WERI-Rb-1 (cell line): ENCODE measurements at regions not wholly inside any gene's neighbourhood (a gene's known extent, or its start where the extent isn't known, plus 50 kb on each side); places are given as distances from the start of the nearest gene placed in this dataset.

Source experiments
- DNase-seq: peaks from one replicate; pipeline ENCODE4 v3.0.0-alpha.2; 2020
- H3K27ac ChIP-seq: fragments of 250-450 bp; sonication (Bioruptor Pico); 2 replicates; pipeline ENCODE4 v1.5.1; 2020; ENCODE audit warnings: mild to moderate bottlenecking, moderate library complexity
- H3K27me3 ChIP-seq: fragments of 250-450 bp; sonication (Bioruptor Pico); 2 replicates; pipeline ENCODE4 v1.5.1; 2021; ENCODE audit warnings: mild to moderate bottlenecking, low read depth, moderate library complexity; ENCODE audit not compliant: insufficient read depth, severe bottlenecking
- H3K36me3 ChIP-seq: fragments of 250-450 bp; sonication (Bioruptor Pico); 2 replicates; pipeline ENCODE4 v1.5.1; 2020; ENCODE audit warnings: mild to moderate bottlenecking, moderate library complexity
- H3K4me3 ChIP-seq: 2 replicates; pipeline ENCODE4 v1.5.1; 2011; ENCODE audit warnings: low read depth, mild to moderate bottlenecking, control low read depth, low read length
- H3K9me3 ChIP-seq: fragments of 250-450 bp; sonication (Bioruptor Pico); 2 replicates; pipeline ENCODE4 v1.5.1; 2021; ENCODE audit warnings: mild to moderate bottlenecking, moderate library complexity; ENCODE audit not compliant: severe bottlenecking
- TF ChIP-seq, protein P1 (sequence below): IDR thresholded peaks from 2 replicates; pipeline ENCODE4 v1.5.1; 2011; ENCODE audit warnings: low read depth, mild to moderate bottlenecking, control low read depth, inconsistent platforms, low read length

DNA sequence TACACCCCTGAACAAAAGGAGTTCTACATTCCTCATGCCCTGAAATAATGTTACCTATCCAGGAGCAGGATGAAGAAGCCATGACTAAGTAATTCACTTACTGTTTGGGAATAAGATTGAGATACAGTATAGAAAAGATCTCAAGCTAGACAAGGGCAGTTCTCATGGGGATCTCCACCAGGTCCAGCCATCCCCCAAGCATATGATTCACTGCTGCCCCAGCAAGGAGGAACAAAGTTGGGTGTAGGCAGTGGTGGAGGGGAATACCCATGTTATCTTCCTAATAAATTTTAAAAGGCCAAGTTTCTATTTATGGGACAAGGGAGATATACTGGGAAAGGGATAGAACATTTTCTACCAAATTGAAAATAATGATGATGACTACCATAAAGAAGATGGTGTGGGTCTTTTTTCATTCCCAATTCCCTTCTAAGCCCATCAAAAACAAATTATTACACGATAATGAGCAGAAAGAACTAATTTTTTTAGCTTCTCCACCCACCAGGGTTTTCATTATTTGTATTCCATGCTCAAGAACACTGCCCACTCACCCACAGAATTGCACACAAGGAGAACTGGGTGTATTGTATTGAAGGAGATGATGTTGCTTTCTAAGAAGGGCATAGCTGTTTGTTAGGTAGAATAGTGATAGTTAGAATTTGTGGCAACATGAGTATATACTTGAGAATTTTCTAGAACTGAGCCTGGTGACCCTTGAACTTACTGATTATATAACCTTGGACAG lies 204.6 kb downstream of the BTG1 start:
- no peaks in the 10 kb centered on the region for H3K27me3 ChIP-seq
- H3K27ac ChIP-seq = no peak overlapping the region
- DNase-seq = no peak
- TF ChIP-seq, protein P1, sequence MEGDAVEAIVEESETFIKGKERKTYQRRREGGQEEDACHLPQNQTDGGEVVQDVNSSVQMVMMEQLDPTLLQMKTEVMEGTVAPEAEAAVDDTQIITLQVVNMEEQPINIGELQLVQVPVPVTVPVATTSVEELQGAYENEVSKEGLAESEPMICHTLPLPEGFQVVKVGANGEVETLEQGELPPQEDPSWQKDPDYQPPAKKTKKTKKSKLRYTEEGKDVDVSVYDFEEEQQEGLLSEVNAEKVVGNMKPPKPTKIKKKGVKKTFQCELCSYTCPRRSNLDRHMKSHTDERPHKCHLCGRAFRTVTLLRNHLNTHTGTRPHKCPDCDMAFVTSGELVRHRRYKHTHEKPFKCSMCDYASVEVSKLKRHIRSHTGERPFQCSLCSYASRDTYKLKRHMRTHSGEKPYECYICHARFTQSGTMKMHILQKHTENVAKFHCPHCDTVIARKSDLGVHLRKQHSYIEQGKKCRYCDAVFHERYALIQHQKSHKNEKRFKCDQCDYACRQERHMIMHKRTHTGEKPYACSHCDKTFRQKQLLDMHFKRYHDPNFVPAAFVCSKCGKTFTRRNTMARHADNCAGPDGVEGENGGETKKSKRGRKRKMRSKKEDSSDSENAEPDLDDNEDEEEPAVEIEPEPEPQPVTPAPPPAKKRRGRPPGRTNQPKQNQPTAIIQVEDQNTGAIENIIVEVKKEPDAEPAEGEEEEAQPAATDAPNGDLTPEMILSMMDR = no peak
- H3K36me3 ChIP-seq = no peaks in the 10 kb centered on the region
- H3K4me3 ChIP-seq = no peak overlapping the region
- peaks cover 5% of the 10 kb centered on the region for H3K9me3 ChIP-seq

DNA sequence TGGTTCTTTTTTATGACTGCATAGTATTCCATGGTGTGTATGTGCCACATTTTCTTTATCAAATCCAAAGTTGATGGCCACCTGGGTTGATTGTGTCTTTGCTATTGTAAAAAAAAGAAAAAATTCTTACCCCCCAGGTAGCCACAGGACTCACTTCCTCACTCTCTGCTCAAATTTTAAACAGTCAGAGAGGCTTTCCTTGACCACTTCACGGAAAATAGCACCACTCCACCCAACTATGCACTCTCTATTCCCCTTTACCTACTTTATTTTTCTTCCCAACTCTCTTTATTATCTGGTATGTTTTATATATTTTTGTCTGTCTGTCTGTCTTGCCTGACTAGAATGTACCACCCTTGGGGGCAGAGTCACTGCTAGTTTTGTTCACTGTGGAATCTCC lies 205.3 kb downstream of the BTG1 start:
- TF ChIP-seq, protein P1 = no peak
- H3K36me3 ChIP-seq = no peaks in the 10 kb centered on the region
- no peak for DNase-seq
- H3K4me3 ChIP-seq = no peak overlapping the region
- no peak overlapping the region for H3K27ac ChIP-seq
- H3K9me3 ChIP-seq = peaks cover 5% of the 10 kb centered on the region
- H3K27me3 ChIP-seq = no peaks in the 10 kb centered on the region

DNA sequence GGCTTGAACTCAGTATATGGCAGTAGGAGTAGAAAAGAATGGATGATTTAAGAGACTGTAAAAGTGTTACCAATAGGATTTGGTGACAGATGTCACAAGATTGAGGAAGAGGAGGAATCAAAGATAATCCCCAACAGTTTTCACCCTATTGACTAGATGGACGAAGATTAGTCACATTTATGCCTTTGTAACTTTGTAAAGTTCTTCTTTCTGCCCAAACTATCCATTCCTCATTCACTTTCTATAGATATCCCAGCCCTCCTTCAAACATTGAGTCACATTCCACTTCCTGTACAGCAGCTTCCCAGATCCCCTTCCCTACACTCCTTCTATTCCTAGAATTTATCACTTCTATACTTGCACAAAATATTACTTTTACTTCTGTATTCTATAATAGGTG lies 207.9 kb downstream of the BTG1 start:
- TF ChIP-seq, protein P1 = no peak
- no peaks in the 10 kb centered on the region for H3K36me3 ChIP-seq

DNA sequence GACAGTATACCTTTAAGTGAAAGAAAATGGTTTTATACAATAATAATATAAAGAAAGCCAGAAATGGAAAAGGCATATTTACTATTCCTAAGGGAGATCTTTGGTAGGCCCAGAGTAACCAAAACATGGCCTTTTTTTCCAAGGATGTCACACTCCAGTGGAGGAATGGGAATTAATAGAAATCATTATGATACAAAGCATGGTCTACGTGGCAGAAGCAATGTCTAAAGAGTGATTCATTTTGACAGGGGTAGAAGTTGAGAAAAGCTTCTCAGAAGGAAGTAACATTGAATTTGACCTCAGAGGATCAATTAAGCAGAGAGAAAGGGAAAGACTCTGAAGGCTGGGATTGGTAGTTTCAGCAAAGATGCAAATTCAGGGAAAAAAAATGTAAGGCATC lies 208.6 kb downstream of the BTG1 start:
- DNase-seq = no peak
- H3K36me3 ChIP-seq = no peaks in the 10 kb centered on the region
- no peaks in the 10 kb centered on the region for H3K27me3 ChIP-seq
- no peak overlapping the region for H3K4me3 ChIP-seq
- H3K9me3 ChIP-seq = peaks cover 5% of the 10 kb centered on the region
- no peak overlapping the region; the same call in 1 of the 2 replicates for H3K27ac ChIP-seq
- TF ChIP-seq, protein P1 = no peak

More for the DNA sequence above, 207.9 kb downstream of the BTG1 start:
- no peaks in the 10 kb centered on the region for H3K27me3 ChIP-seq
- H3K9me3 ChIP-seq = peaks cover 5% of the 10 kb centered on the region
- H3K4me3 ChIP-seq = no peak overlapping the region
- DNase-seq = no peak
- no peak overlapping the region for H3K27ac ChIP-seq

DNA sequence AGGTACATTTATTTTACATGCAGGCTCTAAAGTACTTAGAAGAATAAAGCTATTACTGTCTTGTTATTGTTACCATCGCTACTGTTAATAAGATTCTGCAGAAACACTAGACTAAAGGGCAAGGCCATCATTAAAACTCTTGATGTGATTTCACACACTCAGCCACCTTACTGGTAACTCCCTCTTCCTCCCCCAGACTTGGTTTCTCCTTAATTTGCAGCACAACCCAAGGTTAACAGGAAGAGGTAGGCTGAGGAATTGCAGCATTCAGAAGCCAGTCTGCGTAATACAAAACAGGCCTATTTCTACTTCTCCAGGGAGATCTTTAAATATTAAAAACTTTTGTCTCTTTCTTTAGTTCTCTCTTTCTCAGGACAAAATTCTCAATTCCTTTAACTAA lies 210.3 kb downstream of the BTG1 start:
- no peak for DNase-seq

More for the DNA sequence above, 210.3 kb downstream of the BTG1 start:
- H3K27ac ChIP-seq = no peak overlapping the region
- no peaks in the 10 kb centered on the region for H3K27me3 ChIP-seq
- no peaks in the 10 kb centered on the region for H3K36me3 ChIP-seq
- H3K4me3 ChIP-seq = no peak overlapping the region
- TF ChIP-seq, protein P1 = no peak
- H3K9me3 ChIP-seq = peaks cover 5% of the 10 kb centered on the region
